GM21360 (cell line): ENCODE measurements at regions not wholly inside any gene's neighbourhood (a gene's known extent, or its start where the extent isn't known, plus 50 kb on each side); places are given as distances from the start of the nearest gene placed in this dataset.
"Not testable (repeated sequence)": the region's sequence is repeated elsewhere in the genome, so short reads cannot be mapped to it uniquely, and the experiment has no call there.

Source experiments
- ATAC-seq: cut with Tn5 transposase; IDR thresholded peaks from one replicate; pipeline ENCODE4 v1.9.1; 2021; ENCODE audit warnings: mild to moderate bottlenecking, moderate library complexity; ENCODE audit not compliant: unreplicated experiment

GRCh38 chr6:85287158-85287557 lies 162.7 kb upstream of the NT5E start:
- no peak for ATAC-seq

DNA sequence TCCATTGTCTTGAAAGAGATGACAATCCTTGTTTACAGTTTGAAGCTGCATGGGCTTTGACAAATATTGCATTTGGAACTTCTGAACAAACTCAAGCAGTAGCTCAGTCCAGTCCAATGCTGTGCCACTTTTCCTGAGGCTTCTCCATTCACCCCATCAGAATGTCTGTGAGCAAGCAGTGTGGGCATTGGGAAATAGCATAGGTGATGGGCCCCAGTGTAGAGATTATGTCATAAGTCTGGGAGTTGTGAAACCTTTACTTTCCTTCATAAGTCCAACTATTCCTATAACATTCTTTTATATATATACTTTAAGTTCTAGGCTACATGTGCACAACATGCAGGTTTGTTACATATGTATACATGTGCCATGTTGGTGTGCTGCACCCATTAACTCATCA lies 163.4 kb upstream of the NT5E start:
- ATAC-seq, result not testable (repeated sequence)

DNA sequence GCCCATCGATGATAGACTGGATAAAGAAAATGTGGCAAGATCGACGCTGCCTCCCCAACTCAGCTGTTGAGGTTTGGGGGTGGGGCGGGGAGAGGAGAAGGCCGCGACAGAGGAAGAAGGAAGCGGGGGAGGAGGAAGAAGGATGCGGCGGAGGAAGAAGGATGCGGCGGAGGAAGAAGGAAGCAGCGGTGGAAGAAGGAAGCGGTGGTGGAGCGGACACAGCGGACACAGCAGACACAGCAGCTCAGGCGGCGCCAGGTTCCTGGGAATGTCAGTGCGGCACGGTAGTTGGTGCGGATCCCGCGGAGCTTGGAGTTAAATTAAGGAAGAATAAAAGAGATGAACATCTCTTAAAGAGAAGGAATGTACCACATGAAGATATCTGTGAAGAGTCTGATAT lies 163.9 kb upstream of the NT5E start:
- no peak for ATAC-seq

GRCh38 chr6:85285114-85285513 lies 164.8 kb upstream of the NT5E start:
- ATAC-seq, result no peak

GRCh38 chr6:85283436-85283835 lies 166.4 kb upstream of the NT5E start:
- ATAC-seq, result no peak

DNA sequence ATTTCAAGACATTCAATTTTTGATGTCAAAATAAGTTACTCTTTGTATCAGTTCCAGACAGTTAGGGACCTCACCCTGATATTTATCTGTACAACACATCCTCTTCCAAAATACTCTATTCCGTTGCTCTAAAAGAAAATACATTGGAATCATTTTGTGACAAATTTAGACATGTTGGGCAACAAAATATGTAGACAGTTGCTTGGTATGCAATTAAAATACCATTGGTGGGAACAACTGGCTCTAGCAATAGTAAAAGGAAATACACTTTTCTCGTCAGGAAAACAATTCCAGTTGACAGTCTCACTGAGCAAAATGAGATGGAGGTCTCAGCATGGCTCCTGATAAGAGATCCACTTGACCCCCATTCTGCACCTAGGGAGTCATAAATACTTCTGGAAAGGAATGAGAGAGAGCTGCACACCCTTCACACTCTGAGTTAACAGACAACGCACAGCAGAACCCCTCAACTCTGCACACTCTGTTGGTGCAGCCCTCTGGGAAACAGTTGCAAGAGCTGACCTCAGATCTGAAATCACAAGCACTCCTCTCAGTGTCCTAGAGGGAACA lies 171.3 kb upstream of the NT5E start:
- ATAC-seq, result no peak

DNA sequence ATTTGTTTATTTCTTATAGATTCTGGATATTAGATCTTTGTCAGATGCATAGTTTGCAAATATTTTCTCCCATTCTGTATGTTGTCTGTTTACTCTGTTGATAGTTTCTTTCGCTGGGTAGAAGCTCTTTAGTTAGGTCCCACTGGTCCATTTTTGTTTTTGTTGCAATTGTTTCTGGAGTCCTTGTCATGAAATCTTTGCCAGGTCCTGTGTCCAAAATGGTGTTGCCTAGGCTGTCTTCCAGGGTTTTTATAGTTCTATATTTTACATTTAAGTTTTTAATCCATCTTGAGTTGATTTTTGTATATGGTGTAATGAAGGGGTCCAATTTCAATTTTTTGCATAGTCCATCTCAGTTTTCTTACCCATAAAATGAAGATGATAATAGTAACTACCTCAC lies 173.9 kb upstream of the NT5E start:
- ATAC-seq, result not testable (repeated sequence)

- no peak for ATAC-seq
Measured at GRCh38 chr6:85275338-85275985, 174.4 kb upstream of the NT5E start.

DNA sequence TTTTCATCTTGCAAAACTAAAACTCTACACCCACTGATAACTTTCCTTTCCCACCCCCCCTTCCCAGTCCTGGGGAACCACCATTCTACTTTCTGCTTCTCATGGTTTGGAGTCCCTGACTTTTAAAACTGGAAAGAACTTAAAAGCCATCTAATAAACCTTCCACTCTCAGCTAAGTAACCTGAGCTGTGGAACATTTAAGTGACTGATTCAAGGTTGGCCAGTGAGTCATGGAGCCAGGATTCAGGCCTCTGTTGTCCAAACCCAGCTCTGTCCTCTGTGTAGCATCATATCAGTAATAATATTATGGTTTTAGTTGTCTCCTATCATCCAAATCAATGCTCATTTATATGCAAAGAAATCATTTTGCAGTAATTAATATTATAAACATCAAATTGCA lies 176.0 kb upstream of the NT5E start:
- ATAC-seq, result no peak

GRCh38 chr6:85273046-85273445 lies 176.8 kb upstream of the NT5E start:
- ATAC-seq, result no peak

DNA sequence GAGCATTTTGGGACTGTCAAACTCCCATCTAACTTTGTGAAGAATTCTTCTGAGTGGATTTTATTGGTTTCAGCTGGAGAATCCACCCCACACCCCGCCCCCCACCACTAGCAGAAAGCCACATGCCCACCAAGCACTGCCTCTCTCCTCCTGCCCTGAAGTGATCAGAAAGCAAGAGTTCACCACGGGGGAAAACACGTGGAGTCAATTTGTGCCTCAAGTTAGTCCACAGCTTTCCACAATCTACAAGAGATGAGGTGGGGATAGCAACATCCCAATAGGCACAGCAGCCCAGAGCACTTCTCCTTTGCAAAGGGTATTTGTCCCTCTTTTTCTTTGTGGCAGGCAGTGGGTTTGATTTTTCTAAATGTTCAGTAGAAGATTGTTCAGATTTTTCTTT lies 177.3 kb upstream of the NT5E start:
- no peak for ATAC-seq

DNA sequence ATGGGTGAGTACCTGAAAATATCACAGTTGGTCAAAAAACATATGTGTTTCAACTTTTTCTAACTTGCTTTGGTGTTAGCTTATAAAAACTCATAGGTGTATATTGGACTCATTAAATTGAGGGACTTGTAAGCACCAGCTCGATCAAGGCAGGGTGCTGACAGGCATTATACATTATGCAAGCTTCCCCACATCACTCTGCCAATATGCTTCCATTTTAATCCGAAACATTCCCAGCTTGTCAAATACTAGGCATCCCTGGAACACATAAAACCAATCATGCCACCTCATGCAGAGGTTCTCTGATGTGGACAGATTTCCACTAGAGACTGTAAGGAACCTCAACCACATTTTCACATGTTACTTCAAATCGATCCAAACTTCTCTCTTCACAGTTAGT lies 187.3 kb upstream of the NT5E start:
- ATAC-seq, result no peak

DNA sequence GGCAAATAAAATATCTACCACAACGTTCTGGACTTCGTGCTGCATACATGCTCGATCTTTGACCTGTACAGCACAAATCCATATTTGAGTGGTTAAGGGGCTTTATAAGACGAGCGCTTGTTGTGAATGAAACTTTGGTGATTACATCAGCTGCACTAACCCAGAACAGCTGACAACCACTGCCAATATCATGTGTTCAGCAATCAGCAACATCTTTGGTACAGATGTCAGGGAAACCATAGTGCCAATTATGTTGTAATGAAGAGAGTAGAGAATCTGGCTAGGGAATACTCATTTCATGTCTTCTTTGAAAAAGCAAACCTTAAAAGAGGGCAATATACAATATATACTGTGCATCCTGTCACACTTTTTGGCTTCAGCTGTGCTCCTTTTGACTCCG lies 188.6 kb upstream of the NT5E start:
- ATAC-seq, result no peak

- no peak for ATAC-seq
Measured at GRCh38 chr6:85255661-85256060, 194.2 kb upstream of the NT5E start.

DNA sequence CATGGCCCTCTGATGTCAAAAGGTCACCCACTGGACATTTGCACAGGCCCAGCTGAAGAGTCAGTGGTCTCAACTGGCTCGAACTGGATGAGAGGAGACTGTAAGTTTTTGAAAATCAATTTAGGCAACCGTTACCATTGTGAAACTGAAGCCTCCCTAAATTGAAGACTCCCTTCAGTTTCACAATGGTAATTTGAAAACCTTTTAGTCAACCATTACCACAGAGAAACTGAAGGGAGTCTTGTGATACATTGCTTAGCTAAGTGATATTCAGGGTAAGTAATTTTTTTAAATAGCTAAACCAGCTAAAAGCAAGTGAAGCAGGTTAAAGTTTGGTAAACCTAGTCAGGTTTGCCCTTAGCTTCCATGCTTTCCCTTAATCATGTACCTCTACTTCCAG lies 197.3 kb upstream of the NT5E start:
- ATAC-seq, result peak; percentile 49

DNA sequence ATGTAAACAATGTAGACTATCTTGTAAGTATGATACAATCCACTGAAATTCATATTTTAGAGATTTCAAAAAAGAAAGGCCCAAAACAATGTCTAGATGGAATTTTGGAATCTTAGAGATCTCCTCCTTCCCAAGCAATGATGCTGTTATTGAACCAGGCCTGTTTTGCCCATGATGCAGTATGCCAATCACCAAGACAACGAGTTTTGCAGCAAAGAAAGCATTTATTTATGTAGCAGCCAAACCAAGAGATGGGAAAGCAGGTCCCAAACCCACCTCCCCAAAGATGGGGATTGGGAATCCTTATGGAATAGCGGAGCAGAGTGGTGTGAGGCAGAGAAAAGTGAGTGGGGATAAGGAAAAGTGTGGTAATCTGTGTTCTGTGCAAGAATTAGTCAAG lies 197.8 kb upstream of the NT5E start:
- no peak for ATAC-seq

- no peak for ATAC-seq
Measured at GRCh38 chr6:85251300-85251699, 198.6 kb upstream of the NT5E start.

DNA sequence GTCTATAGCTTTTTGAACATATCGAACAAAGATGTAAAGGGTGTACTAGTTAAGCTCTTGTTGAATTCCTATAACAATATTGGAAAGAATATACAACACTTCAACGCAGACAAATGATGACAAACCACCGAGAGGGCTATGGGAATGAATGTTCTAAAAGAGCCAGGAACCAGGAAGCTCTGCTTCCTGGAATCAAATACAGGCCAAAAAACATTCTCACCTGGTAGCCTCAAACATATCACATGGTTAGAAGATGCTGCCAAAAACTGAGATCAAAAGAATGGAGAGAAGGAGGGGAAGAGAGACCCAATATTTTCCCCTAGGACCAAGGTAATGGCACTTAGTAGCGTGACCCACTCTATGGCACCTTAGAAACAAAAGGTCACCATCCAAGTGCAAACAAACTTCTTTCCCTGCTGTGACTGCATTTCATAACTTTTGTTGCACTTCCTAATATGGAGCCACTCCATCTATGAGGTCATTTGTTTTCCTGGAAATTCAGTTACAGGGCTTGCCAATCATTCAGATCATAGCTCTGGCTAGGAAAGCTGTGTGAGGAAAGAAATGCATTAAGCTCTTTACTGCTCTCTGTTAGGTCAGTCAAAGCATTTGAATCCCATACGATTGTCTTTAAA lies 199.2 kb upstream of the NT5E start:
- no peak for ATAC-seq

- no peak for ATAC-seq
Measured at GRCh38 chr6:85245004-85245403, 204.9 kb upstream of the NT5E start.

DNA sequence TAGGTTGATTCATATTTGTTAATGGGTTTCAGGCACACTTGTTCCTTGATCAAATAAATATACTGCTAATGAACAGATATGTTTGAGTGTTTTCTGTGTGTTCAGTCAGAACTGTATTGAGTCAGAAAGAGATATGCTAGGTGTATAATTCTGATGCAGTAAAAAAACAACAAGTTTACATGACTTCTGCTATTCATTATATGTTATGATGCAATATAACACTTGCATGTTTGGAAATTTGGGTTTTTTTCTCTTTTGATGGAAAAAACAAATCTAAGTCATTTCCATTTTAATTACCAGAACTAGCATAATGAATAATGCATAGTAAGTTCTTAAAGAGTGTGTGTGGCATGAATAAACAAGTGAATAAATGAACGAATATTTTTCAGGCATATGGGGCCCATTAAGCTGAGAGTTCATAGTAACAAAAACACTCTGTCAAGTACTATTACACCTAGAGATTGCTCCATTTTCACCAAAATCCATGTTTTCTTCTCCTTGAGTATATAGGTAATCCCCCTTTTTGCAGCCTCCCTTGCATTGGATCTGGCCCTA lies 208.3 kb upstream of the NT5E start:
- ATAC-seq, result no peak

GRCh38 chr6:85240787-85241385 lies 209.0 kb upstream of the NT5E start:
- ATAC-seq, result no peak

DNA sequence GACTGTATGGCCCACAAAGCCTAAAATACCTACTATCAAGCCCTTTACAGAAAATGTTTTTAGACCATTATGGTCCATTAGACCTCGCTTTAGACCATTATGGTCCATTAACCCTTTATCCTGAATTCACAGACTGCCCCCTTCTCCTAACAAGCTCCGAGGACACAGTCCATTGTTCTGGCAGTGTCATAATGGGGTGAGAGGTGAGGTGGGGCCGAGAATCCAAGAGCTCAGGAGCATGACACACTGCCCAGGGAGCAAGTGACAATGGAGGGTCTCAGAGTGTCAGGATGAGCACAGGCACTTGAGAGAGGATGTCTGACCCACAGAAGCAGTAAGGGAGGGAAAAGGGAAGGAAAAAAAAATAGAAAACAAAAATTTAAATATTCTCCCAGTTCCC lies 212.4 kb upstream of the NT5E start:
- ATAC-seq, result no peak
